Suprapubic skin (tissue), 4 donors: ENCODE measurements at regions not wholly inside any gene's neighbourhood (a gene's known extent, or its start where the extent isn't known, plus 50 kb on each side); places are given as distances from the start of the nearest gene placed in this dataset.

Source experiments
- EP300 ChIP-seq: sonication (generic); formaldehyde crosslinking; IDR thresholded peaks from one replicate; pipeline ENCODE4 v1.6.1; 2017; ENCODE audit warnings: antibody characterized with exemption
- POLR2A ChIP-seq, 2 donors: fragments of 450-650 bp; IDR thresholded peaks; one replicate each; pipeline ENCODE4 v1.6.1; 2017; ENCODE audit warnings: antibody characterized with exemption in 2 of 2, mild to moderate bottlenecking in 2 of 2, moderate library complexity in 2 of 2
- POLR2AphosphoS5 ChIP-seq, 3 donors: sonication (generic); formaldehyde crosslinking; IDR thresholded peaks; one replicate each; pipeline ENCODE4 v1.6.1; 2017; ENCODE audit warnings: antibody characterized with exemption in 3 of 3
- TF ChIP-seq, protein P1 (sequence below), 2 donors: fragments of 200-600 bp in 1 of 2; fragments of 450-650 bp in 1 of 2; sonication (generic) in 1 of 2; IDR thresholded peaks; one replicate each; pipeline ENCODE4 v1.5.1; 2016 to 2019; ENCODE audit warnings: antibody characterized with exemption in 2 of 2, mild to moderate bottlenecking in 1 of 2, moderate library complexity in 1 of 2

DNA sequence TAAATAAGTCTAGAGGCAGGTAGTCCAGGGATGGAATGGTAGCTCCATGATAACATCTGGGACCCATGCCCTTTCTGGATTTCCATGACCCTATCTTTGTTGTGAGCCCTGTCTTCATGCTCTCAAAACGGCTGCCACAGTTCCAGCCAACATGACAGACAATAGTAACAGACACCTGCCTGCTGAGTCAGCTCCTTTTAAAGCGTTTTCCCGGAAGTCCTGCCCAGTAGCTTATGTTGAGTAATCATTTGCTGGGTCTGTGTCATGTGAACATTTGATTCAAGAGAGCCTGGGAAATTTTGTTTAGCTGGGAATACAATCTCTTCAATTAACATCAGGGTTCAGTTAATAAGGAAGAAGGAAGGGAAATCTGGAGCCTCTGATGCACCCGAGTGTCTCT is 262.2 kb upstream of the SULF2 start:
- TF ChIP-seq, protein P1, sequence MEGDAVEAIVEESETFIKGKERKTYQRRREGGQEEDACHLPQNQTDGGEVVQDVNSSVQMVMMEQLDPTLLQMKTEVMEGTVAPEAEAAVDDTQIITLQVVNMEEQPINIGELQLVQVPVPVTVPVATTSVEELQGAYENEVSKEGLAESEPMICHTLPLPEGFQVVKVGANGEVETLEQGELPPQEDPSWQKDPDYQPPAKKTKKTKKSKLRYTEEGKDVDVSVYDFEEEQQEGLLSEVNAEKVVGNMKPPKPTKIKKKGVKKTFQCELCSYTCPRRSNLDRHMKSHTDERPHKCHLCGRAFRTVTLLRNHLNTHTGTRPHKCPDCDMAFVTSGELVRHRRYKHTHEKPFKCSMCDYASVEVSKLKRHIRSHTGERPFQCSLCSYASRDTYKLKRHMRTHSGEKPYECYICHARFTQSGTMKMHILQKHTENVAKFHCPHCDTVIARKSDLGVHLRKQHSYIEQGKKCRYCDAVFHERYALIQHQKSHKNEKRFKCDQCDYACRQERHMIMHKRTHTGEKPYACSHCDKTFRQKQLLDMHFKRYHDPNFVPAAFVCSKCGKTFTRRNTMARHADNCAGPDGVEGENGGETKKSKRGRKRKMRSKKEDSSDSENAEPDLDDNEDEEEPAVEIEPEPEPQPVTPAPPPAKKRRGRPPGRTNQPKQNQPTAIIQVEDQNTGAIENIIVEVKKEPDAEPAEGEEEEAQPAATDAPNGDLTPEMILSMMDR (IDR thresholded peaks at IDR 0.05): no peak
- no peak for TF ChIP-seq POLR2A (IDR thresholded peaks at IDR 0.05)
- no peak for TF ChIP-seq EP300
- no peak for TF ChIP-seq POLR2AphosphoS5 (IDR thresholded peaks at IDR 0.05)
